ENCODE measurements at regions not wholly inside any gene's neighbourhood (a gene's known extent, or its start where the extent isn't known, plus 50 kb on each side); places are given as distances from the start of the nearest gene placed in this dataset.
"Not testable (repeated sequence)": the region's sequence is repeated elsewhere in the genome, so short reads cannot be mapped to it uniquely, and the experiment has no call there.

- DNase-seq: no peak
These were observed 52.8 kb upstream of the IL1RAPL2 start for GRCh38 chrX:104513162-104513561.

- DNase-seq: no peak
These were observed 55.2 kb upstream of the IL1RAPL2 start for GRCh38 chrX:104510801-104511200.

DNA sequence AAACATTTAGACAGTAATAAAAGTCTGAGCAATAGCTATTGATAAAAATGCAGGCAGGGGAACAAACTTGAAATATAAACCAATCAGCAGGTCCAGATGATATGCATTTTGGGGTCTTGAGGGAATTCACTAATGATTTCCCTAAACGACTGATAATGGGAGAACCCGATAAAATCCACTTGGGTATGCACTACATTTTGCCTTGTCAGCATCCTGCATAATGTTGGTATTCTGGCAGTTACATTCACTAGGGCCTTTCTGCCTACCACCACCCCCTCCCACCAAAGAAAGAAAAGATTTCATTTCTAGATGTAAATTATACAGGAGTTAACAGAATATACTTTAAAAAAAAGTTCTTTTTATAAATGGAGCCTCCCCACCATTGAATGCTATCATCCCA, 63.5 kb upstream of the IL1RAPL2 start:
- DNase-seq: no peak

GRCh38 chrX:104488811-104489210, 77.2 kb upstream of the IL1RAPL2 start:
- no peak for DNase-seq

DNA sequence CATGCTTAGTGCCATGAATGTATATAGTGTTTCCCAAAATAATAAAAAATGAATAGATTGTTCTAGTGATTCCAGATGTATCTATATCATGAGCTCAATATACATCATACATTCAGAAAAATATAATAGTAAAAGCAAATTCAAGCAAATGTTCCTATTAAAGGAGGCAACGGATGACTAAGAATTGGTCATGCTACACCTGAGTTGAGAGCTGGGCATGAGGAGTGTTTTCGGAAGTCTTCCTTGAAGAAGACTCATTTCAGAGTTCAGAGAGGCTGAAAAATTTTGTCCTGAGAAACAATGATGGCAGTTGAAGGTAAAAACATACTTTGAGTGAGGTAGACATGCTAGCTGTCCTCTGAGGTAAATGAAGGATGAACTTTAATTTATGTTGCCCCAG, 79.3 kb upstream of the IL1RAPL2 start:
- no peak for DNase-seq

DNA sequence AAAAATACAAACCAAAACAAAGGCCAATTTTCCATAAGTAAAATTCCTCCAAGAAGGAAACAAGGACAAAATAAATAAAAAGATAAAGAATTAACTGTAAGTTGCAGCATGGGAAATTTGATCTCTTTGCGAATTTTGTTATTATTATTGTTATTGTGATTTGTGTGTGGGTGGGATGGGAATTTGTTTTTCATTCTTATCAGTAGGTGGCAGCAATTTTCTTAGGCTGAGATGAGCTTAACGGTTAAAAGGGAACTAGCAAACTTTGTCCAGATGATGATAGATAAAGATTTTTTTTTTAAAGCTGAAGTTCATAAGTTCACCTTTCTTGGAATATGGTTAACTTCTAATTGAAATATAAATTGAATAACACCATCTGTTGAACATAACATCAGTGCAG, 83.2 kb upstream of the IL1RAPL2 start:
- DNase-seq: no peak

GRCh38 chrX:104469771-104470170, 96.2 kb upstream of the IL1RAPL2 start:
- no peak for DNase-seq

- DNase-seq: no peak
These were observed 106.2 kb upstream of the IL1RAPL2 start for GRCh38 chrX:104459796-104460195.

- DNase-seq: not testable (repeated sequence)
These were observed 108.9 kb upstream of the IL1RAPL2 start for GRCh38 chrX:104457130-104457529.

- DNase-seq: no peak
These were observed 115.7 kb upstream of the IL1RAPL2 start for GRCh38 chrX:104450316-104450715.

- DNase-seq: no peak
These were observed 120.4 kb upstream of the IL1RAPL2 start for GRCh38 chrX:104445591-104445990.

- no peak for DNase-seq
These were observed 130.8 kb upstream of the IL1RAPL2 start for GRCh38 chrX:104435249-104435648.

GRCh38 chrX:104432321-104432720, 133.7 kb upstream of the IL1RAPL2 start:
- no peak for DNase-seq

DNA sequence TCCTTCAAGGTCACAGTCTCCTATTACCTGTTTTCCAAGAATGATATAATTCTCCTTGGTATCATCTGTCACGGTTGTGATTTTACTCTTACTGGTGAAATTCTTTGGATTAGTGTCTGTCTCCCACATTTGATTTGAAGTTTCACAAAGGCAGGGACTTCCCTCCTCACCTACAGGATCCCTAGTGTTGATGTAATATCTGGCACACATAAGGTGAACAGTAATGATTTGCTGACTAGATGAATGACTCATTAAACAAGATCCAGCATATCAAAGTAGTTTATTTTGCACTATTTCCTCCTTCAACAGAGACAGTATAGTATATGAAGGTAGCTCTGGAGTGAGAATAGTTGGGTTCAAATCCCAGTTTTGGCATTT, 135.3 kb upstream of the IL1RAPL2 start:
- no peak for DNase-seq

DNA sequence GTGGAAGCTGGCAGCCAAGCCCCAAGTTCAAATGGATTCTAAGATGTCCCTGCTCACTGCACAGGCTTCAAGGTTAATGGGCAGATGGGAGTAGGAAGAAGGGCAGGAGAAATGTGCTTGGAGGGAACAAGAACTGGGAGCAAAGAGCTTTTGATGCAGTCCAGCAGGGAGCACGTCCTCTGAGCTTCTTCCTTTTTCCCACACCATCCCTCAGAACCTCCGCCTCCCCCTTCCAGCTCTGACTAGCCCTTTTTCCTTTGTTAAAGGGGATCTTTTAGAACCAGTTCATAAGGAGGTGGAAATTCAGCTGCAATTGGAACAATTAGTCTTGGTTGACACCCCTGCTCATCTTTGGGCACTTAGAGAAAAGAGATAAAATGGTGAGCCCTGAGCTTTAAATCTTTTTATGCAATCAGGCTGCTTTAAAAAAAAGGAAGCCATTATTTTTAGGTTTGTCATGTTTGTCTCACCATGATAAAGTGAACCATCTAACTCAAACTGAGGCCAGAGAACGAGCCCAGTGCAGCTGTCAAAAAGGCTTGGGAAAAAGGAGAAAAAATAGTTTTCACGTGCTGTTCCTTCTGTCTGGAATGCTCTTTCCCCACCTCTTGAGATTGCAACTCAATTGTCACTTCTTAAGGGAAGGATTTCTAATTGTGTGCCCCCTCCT, 135.8 kb upstream of the IL1RAPL2 start:
- no peak for DNase-seq

DNA sequence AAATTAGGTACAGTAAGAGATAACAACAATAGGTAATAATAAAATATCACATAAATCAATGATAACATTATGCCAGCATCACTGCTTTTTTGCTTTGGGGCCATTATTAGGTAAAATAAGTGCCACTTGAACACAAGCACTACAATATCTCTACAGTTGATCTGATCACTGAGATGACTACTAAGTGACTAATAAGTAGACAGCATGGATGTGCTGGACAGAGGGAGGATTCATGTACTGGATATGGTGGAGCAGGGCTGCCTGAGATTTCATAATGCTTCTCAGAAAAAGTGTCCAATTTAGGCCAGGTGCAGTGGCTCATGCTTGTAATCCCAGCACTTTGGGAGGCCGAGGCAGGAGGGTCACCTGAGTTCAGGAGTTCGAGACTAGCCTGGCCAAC, 137.8 kb upstream of the IL1RAPL2 start:
- no peak for DNase-seq

DNA sequence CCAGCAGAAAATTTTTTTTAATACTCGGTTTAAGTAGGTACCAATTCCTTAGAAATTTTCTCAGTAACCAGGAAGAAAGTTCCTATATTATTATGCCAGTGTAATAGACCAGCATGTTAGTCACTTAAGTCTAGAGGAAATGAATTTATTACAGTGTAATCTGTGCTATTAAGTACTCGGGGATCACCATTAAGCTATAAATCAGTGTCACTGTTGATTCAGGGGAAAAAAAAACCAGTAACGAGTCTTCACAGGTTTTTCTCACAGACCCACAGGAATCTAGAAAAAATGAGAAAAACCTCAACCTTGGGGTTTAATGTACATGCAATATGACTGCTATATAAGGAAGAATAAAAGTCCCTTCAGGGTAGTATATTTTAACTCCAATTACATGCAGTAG, 138.3 kb upstream of the IL1RAPL2 start:
- DNase-seq: no peak

- no peak for DNase-seq
These were observed 138.9 kb upstream of the IL1RAPL2 start for GRCh38 chrX:104427073-104427472.

- no peak for DNase-seq
These were observed 145.1 kb upstream of the IL1RAPL2 start for GRCh38 chrX:104420907-104421306.

DNA sequence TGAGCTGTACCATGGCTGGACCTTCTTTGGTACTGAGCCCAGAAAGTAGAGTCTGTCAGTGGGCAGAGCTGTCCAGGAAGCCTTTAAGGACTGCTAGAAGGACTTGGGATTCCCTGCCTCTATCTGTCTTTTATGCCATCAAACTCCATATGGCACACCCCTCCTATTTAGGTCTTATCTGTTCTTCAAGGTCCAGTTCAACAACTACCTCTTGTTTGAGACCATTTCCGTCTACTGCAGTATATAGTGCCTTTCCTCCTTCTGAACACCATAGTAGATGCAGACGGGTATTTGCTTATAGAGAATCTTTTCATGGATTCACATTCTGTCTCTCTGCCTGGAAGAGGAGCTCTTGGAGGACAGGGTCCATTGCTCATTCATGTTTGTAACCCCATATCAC, 146.1 kb upstream of the IL1RAPL2 start:
- DNase-seq: no peak

DNA sequence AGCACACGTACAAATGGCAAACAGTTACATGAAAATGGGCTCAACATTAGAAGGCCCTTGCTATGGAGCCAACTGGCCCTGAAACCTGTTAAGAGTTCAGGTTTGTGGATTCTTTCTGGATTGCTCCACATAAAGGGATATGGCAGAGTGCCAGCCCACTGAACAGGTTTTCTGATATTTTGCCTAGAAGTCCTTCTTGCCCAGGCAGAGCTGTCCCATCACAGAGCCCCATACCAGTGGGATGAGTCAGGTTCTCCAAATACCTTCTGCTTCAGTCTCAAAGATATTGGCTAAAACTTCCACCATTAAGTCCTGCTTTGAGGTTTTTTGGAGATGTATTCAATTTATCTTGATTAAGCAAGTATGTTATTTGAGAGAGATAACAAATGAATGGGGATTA, 146.8 kb upstream of the IL1RAPL2 start:
- no peak for DNase-seq

- no peak for DNase-seq
These were observed 154.2 kb upstream of the IL1RAPL2 start for GRCh38 chrX:104411800-104412199.

GRCh38 chrX:104400387-104400786, 145.7 kb upstream of the ESX1 start:
- no peak for DNase-seq

DNA sequence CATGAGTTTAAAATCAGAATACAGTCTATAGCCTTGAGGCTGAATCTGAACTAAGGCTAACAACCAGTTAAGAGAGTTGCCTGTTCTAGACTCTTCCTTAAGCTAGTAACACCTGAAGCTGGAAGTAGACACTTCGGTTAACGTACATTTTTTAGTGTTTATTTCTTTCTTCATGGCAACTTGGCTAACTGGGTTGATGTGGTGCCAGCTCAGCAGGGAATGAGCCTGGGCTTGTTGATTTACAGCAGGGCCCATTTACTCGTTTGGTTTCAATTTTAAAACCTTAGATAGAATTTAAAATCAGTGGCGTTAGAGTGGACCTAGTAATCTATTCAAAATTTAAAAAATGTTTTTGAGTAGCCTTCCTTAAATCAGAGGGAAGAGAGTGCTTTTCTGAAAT, 137.6 kb upstream of the ESX1 start:
- no peak for DNase-seq

DNA sequence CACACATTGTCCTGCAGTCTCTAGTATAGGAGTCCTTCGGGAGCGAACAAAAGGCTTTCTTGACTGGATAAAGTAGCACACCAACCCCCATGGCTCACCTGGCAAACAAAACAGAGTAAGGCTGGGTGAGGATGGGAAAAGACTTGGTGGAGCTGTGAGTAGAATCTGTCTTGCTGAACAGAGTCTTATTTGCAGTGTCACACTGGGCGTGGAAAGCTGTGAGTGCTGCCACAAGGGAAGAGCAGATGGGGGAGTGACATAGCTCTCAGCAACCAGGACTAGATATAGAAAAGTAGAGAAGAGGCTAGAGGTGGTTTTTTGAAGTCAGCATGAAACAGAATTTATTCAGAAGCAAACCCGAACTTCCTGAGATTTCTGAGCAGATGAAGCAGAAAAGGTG, 137.2 kb upstream of the ESX1 start:
- DNase-seq: no peak
